H1 (cell line): ENCODE measurements at regions not wholly inside any gene's neighbourhood (a gene's known extent, or its start where the extent isn't known, plus 50 kb on each side); places are given as distances from the start of the nearest gene placed in this dataset.

Source experiments
- CTCF ChIA-PET: fragments of 300-600 bp; sonication (Branson Sonifier 250); formaldehyde crosslinking; loops from one replicate; lab custom pipeline; 2021; ENCODE audit not compliant: partially characterized antibody; lab: Charles Lee
- POLR2A ChIA-PET: fragments of 300-600 bp; sonication (Branson Sonifier 250); formaldehyde crosslinking; loops from one replicate; lab custom pipeline; 2021; ENCODE audit warnings: inconsistent platforms; ENCODE audit not compliant: partially characterized antibody; lab: Charles Lee
- DNase-seq, 2 experiments: peaks; one replicate each; pipeline versions ENCODE4 v3.0.0 to v3.0.0-alpha.2; 2010 to 2022; ENCODE audit warnings: low spot score in 2 of 2, low read depth in 1 of 2, mixed read lengths in 1 of 2
- FAIRE-seq: peaks from 2 replicates; lab custom pipeline; 2011; peaks lifted over from hg19 to GRCh38; lab: Jason Lieb, UNC
- H2AFZ ChIP-seq: 2 replicates; pipeline ENCODE4 v1.8.1; 2012; ENCODE audit warnings: low read length, inconsistent platforms
- H2AK5ac ChIP-seq: 2 replicates; pipeline ENCODE4 v1.6.1; 2013; ENCODE audit warnings: low read depth, low read length
- H2BK120ac ChIP-seq: replicated peaks from 2 replicates; pipeline ENCODE3; 2013; ENCODE audit warnings: low read depth, low read length, inconsistent platforms
- H2BK12ac ChIP-seq: 2 replicates; pipeline ENCODE4 v1.6.1; 2013; ENCODE audit warnings: low read depth, low read length
- H2BK15ac ChIP-seq: 2 replicates; pipeline ENCODE4 v1.6.1; 2013; ENCODE audit warnings: low read length
- H2BK20ac ChIP-seq: 2 replicates; pipeline ENCODE4 v1.6.1; 2013; ENCODE audit warnings: low read length
- H2BK5ac ChIP-seq: 2 replicates; pipeline ENCODE4 v1.6.1; 2013; ENCODE audit warnings: low read depth, low read length
- H3K14ac ChIP-seq: 2 replicates; pipeline ENCODE4 v1.6.1; 2013; ENCODE audit warnings: inconsistent platforms; ENCODE audit not compliant: insufficient read length
- H3K18ac ChIP-seq: 2 replicates; pipeline ENCODE4 v1.6.1; 2013; ENCODE audit warnings: low read length; ENCODE audit errors: extremely low read depth
- H3K23ac ChIP-seq: 2 replicates; pipeline ENCODE4 v1.6.1; 2013; ENCODE audit warnings: inconsistent platforms; ENCODE audit not compliant: insufficient read length
- H3K23me2 ChIP-seq: 2 replicates; pipeline ENCODE4 v1.6.1; 2013; ENCODE audit warnings: low read depth, low read length
- H3K27ac ChIP-seq: 2 replicates; pipeline ENCODE4 v1.6.1; 2011; ENCODE audit warnings: low read depth, low read length, inconsistent platforms
- H3K27me3 ChIP-seq, 4 experiments: replicated peaks in 1 of 4; 1 replicate in 1 of 4; 2 replicates in 3 of 4; pipeline versions ENCODE4 v1.6.1 to v1.8.1; 2011 to 2013; ENCODE audit warnings: low read length in 3 of 4, mild to moderate bottlenecking in 3 of 4, inconsistent platforms in 2 of 4, mixed read lengths in 2 of 4, moderate library complexity in 1 of 4; ENCODE audit not compliant: control insufficient read depth in 3 of 4, insufficient read depth in 3 of 4; ENCODE audit errors: extremely low read depth in 1 of 4
- H3K36me3 ChIP-seq, 4 experiments: 2 replicates each; pipeline versions ENCODE4 v1.6.1 to v1.8.1; 2011 to 2013; ENCODE audit warnings: mild to moderate bottlenecking in 4 of 4, low read length in 3 of 4, moderate library complexity in 2 of 4, control low read depth in 1 of 4, inconsistent platforms in 1 of 4; ENCODE audit not compliant: insufficient read depth in 4 of 4, control insufficient read depth in 2 of 4
- H3K4ac ChIP-seq: replicated peaks from 2 replicates; pipeline ENCODE3; 2013; ENCODE audit warnings: low read length, low read depth, mixed read lengths, inconsistent platforms; ENCODE audit not compliant: insufficient read length
- H3K4me1 ChIP-seq, 4 experiments: replicated peaks in 1 of 4; 1 replicate in 1 of 4; 2 replicates in 3 of 4; pipeline versions ENCODE4 v1.6.1 to v1.8.1; 2011 to 2013; ENCODE audit warnings: low read length in 3 of 4, inconsistent platforms in 2 of 4, mixed read lengths in 1 of 4; ENCODE audit not compliant: insufficient read depth in 4 of 4, control insufficient read depth in 3 of 4
- H3K4me2 ChIP-seq, 2 experiments: 2 replicates each; pipeline versions ENCODE4 v1.6.1 to v1.8.1; 2011 to 2013; ENCODE audit warnings: low read depth in 2 of 2, low read length in 2 of 2, control low read depth in 1 of 2, inconsistent platforms in 1 of 2, mild to moderate bottlenecking in 1 of 2; ENCODE audit not compliant: insufficient read depth in 1 of 2
- H3K4me3 ChIP-seq, 4 experiments: fragments of 200-600, 300-600 bp in 1 of 4; sonication (generic), shearing (Covaris generic), sonication (Bioruptor Twin) in 1 of 4; 2 replicates each; pipeline versions ENCODE4 v1.5.1 to v1.8.1; 2011 to 2016; ENCODE audit warnings: low read length in 4 of 4, low read depth in 3 of 4, control low read depth in 2 of 4, inconsistent platforms in 2 of 4, mild to moderate bottlenecking in 2 of 4, mixed read lengths in 1 of 4, moderate library complexity in 1 of 4; ENCODE audit not compliant: insufficient read depth in 2 of 4; ENCODE audit errors: extremely low read depth in 1 of 4
- H3K56ac ChIP-seq: replicated peaks from 2 replicates; pipeline ENCODE3; 2013; ENCODE audit warnings: low read depth, mild to moderate bottlenecking, mixed read lengths, low read length, inconsistent platforms; ENCODE audit not compliant: insufficient read length
- H3K79me1 ChIP-seq: 2 replicates; pipeline ENCODE4 v1.6.1; 2013; ENCODE audit warnings: low read depth, low read length, control low read depth
- H3K79me2 ChIP-seq, 2 experiments: 2 replicates each; pipeline versions ENCODE4 v1.6.1 to v1.8.1; 2012 to 2013; ENCODE audit warnings: low read length in 2 of 2, mild to moderate bottlenecking in 2 of 2, inconsistent platforms in 1 of 2; ENCODE audit not compliant: insufficient read depth in 2 of 2, control insufficient read depth in 1 of 2
- H3K9ac ChIP-seq, 4 experiments: replicated peaks in 1 of 4; 1 replicate in 1 of 4; 2 replicates in 3 of 4; pipeline versions ENCODE4 v1.6.1 to v1.8.1; 2011 to 2013; ENCODE audit warnings: low read depth in 3 of 4, low read length in 3 of 4, control low read depth in 2 of 4, mild to moderate bottlenecking in 2 of 4, moderate library complexity in 2 of 4, inconsistent platforms in 1 of 4; ENCODE audit errors: extremely low read depth in 1 of 4
- H3K9me3 ChIP-seq, 2 experiments: 2 replicates each; pipeline versions ENCODE4 v1.6.1 to v1.8.1; 2012 to 2013; ENCODE audit warnings: mild to moderate bottlenecking in 2 of 2, moderate library complexity in 2 of 2, control low read depth in 1 of 2, inconsistent platforms in 1 of 2, low read depth in 1 of 2, low read length in 1 of 2, mixed read lengths in 1 of 2; ENCODE audit not compliant: insufficient read depth in 2 of 2
- H4K20me1 ChIP-seq, 2 experiments: replicated peaks in 1 of 2; 2 replicates each; pipeline versions ENCODE3 to v1.8.1; 2011 to 2013; ENCODE audit warnings: inconsistent platforms in 2 of 2, low read length in 2 of 2, mild to moderate bottlenecking in 1 of 2; ENCODE audit not compliant: insufficient read depth in 2 of 2, control insufficient read depth in 1 of 2
- H4K5ac ChIP-seq: 2 replicates; pipeline ENCODE4 v1.6.1; 2013; ENCODE audit warnings: low read length, low read depth, mixed read lengths, inconsistent platforms; ENCODE audit not compliant: insufficient read length
- H4K8ac ChIP-seq: 2 replicates; pipeline ENCODE4 v1.8.0; 2013; ENCODE audit warnings: mild to moderate bottlenecking, moderate library complexity, low read length, inconsistent platforms; ENCODE audit not compliant: insufficient read depth; ENCODE audit errors: extremely low read depth
- H4K91ac ChIP-seq: replicated peaks from 2 replicates; pipeline ENCODE3; 2013; ENCODE audit warnings: low read length, mixed read lengths, inconsistent platforms; ENCODE audit not compliant: insufficient read length
- BCL11A ChIP-seq, 2 experiments: IDR thresholded peaks; one replicate each; pipeline ENCODE4 v1.6.1; 2011; ENCODE audit warnings: low read depth in 2 of 2, low read length in 2 of 2, mild to moderate bottlenecking in 2 of 2
- BRCA1 ChIP-seq: IDR thresholded peaks from 2 replicates; pipeline ENCODE4 v1.6.1; 2012; ENCODE audit warnings: low read depth, low read length, improper control_type of control experiment
- CREB1 ChIP-seq: IDR thresholded peaks from 2 replicates; pipeline ENCODE4 v1.6.1; 2012; ENCODE audit warnings: inconsistent platforms
- CTBP2 ChIP-seq: IDR thresholded peaks from 2 replicates; pipeline ENCODE4 v1.7.0; 2011; ENCODE audit warnings: borderline replicate concordance, mild to moderate bottlenecking, moderate library complexity, mixed read lengths, low read length; ENCODE audit not compliant: insufficient read depth, insufficient read length
- GABPA ChIP-seq: IDR thresholded peaks from 2 replicates; pipeline ENCODE4 v1.6.1; 2011; ENCODE audit warnings: mild to moderate bottlenecking, low read length, moderate library complexity, borderline replicate concordance; ENCODE audit not compliant: insufficient read depth
- RFX5 ChIP-seq: IDR thresholded peaks from 2 replicates; pipeline ENCODE4 v1.6.1; 2011; ENCODE audit warnings: low read depth, low read length, improper control_type of control experiment, borderline replicate concordance
- SP1 ChIP-seq: IDR thresholded peaks from 2 replicates; pipeline ENCODE4 v1.6.1; 2011; ENCODE audit warnings: low read depth, low read length
- SUZ12 ChIP-seq: fragments of 200-600 bp; sonication (generic); IDR thresholded peaks from 2 replicates; pipeline ENCODE4 v1.6.1; 2012; ENCODE audit warnings: mild to moderate bottlenecking, inconsistent platforms, low read length, moderate library complexity, mixed read lengths
- YY1 ChIP-seq: IDR thresholded peaks from 2 replicates; pipeline ENCODE4 v1.6.1; 2011; ENCODE audit warnings: low read depth, mild to moderate bottlenecking, low read length
- WGBS, 2 experiments: shearing (Covaris generic) in 1 of 2; methylation state at CpG; one replicate each; pipeline versions ENCODE4 v1.1.6 to v1.1.7; 2013 to 2015; ENCODE audit warnings: low lambda C conversion rate in 2 of 2, mixed read lengths in 2 of 2, inconsistent platforms in 1 of 2, low coverage in 1 of 2, missing lambda C conversion rate in 1 of 2; ENCODE audit not compliant: insufficient replicate concordance in 2 of 2, insufficient coverage in 1 of 2, insufficient read length in 1 of 2; ENCODE audit errors: extremely low coverage in 1 of 2, missing lambda C conversion rate in 1 of 2; 5-methylcytosine and 5-hydroxymethylcytosine counted together
- TF ChIP-seq, protein P1 (sequence below): IDR thresholded peaks from 2 replicates; pipeline ENCODE4 v1.6.1; 2012; ENCODE audit warnings: low read length, inconsistent platforms

DNA sequence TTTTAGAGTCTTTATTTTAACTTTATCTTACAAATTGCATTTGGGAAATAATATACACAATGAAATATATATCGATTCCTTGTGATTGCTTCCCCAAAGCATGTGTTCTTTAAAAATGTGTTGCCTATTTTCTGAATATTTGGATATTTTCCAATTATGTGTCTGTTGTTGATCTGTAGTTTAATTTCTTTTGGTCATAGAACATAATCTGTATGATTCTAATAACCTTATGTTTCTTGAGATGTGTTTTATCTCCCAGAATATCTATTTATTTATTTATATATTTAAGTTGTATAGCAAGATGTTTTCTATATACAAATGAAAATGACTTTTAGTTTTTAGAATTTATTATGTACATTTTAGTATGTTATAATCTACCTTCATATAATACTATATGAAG lies 710.8 kb upstream of the PCDH20 start:
- H2AK5ac ChIP-seq: no peak overlapping the region
- no peak overlapping the region for H2BK5ac ChIP-seq
- no peak overlapping the region for H3K23ac ChIP-seq
- ChIA-PET CTCF (no interaction called here), POLR2A (no interaction called here)
- H3K4ac ChIP-seq: no peak overlapping the region
- H3K18ac ChIP-seq: no peak overlapping the region
- H4K5ac ChIP-seq: no peak overlapping the region
- no peak overlapping the region for H3K4me2 ChIP-seq
- H4K91ac ChIP-seq: no peak overlapping the region
- H2BK12ac ChIP-seq: no peak overlapping the region
- no peak overlapping the region for H3K56ac ChIP-seq
- no peak for FAIRE-seq
- H3K4me1 ChIP-seq: no peaks in the 10 kb centered on the region
- H3K4me3 ChIP-seq: no peak overlapping the region
- WGBS, 2 experiments: 92% methylated on average over 1 of the region's 1 CpG; no CpG with 5 or more reads in 1 of the 2 experiments
- H3K79me1 ChIP-seq: no peaks in the 10 kb centered on the region
- H3K14ac ChIP-seq: no peak overlapping the region
- H4K20me1 ChIP-seq: no peaks in the 10 kb centered on the region
- H4K8ac ChIP-seq: no peak overlapping the region
- H3K9ac ChIP-seq: no peak overlapping the region
- H2BK120ac ChIP-seq: no peak overlapping the region
- H3K9me3 ChIP-seq: no peaks in the 10 kb centered on the region
- no peaks in the 10 kb centered on the region for H3K23me2 ChIP-seq
- H3K27me3 ChIP-seq: no peaks in the 10 kb centered on the region
- no peak overlapping the region for H2BK20ac ChIP-seq
- DNase-seq: no peak
- no peak overlapping the region for H2AFZ ChIP-seq
- H3K36me3 ChIP-seq: no peaks in the 10 kb centered on the region
- H2BK15ac ChIP-seq: no peak overlapping the region
- H3K79me2 ChIP-seq: no peaks in the 10 kb centered on the region
- H3K27ac ChIP-seq: no peak overlapping the region
- TF ChIP-seq SUZ12: no peak
- TF ChIP-seq YY1: no peak
- TF ChIP-seq BRCA1: no peak
- TF ChIP-seq, protein P1, sequence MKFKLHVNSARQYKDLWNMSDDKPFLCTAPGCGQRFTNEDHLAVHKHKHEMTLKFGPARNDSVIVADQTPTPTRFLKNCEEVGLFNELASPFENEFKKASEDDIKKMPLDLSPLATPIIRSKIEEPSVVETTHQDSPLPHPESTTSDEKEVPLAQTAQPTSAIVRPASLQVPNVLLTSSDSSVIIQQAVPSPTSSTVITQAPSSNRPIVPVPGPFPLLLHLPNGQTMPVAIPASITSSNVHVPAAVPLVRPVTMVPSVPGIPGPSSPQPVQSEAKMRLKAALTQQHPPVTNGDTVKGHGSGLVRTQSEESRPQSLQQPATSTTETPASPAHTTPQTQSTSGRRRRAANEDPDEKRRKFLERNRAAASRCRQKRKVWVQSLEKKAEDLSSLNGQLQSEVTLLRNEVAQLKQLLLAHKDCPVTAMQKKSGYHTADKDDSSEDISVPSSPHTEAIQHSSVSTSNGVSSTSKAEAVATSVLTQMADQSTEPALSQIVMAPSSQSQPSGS: no peak
- no peak for TF ChIP-seq SP1
- no peak for TF ChIP-seq BCL11A (IDR thresholded peaks at IDR 0.05; ENCODE audit: low read depth in 2 of 2, low read length in 2 of 2)
- no peak for TF ChIP-seq RFX5
- TF ChIP-seq GABPA: no peak
- TF ChIP-seq CREB1: no peak
- no peak for TF ChIP-seq CTBP2
